ENCODE measurements at regions not wholly inside any gene's neighbourhood (a gene's known extent, or its start where the extent isn't known, plus 50 kb on each side); places are given as distances from the start of the nearest gene placed in this dataset.

GRCh38 chr9:106648799-106649198 is 214.2 kb upstream of the ZNF462 start:
- DNase-seq (ENCODE audit: low read depth): peak; percentile 37

- no peak for DNase-seq (ENCODE audit: low read depth)
Measured at GRCh38 chr9:106649664-106650063, 213.3 kb upstream of the ZNF462 start.

- peak; percentile 21 for DNase-seq (ENCODE audit: low read depth)
Measured at GRCh38 chr9:106653213-106653612, 209.8 kb upstream of the ZNF462 start.

- DNase-seq (ENCODE audit: low read depth): no peak
Measured at GRCh38 chr9:106655966-106656365, 207.0 kb upstream of the ZNF462 start.

- no peak for DNase-seq (ENCODE audit: low read depth)
Measured at GRCh38 chr9:106657926-106658325, 205.0 kb upstream of the ZNF462 start.

GRCh38 chr9:106668534-106668933 is 194.4 kb upstream of the ZNF462 start:
- no peak for DNase-seq (ENCODE audit: low read depth)

GRCh38 chr9:106669835-106670234 is 193.1 kb upstream of the ZNF462 start:
- no peak for DNase-seq (ENCODE audit: low read depth)

- DNase-seq (ENCODE audit: low read depth): no peak
Measured at GRCh38 chr9:106670418-106670817, 192.5 kb upstream of the ZNF462 start.

GRCh38 chr9:106675780-106676179 is 187.2 kb upstream of the ZNF462 start:
- DNase-seq (ENCODE audit: low read depth): peak; percentile 28

GRCh38 chr9:106677374-106677773 is 185.6 kb upstream of the ZNF462 start:
- no peak for DNase-seq (ENCODE audit: low read depth)

GRCh38 chr9:106677830-106678229 is 185.1 kb upstream of the ZNF462 start:
- DNase-seq (ENCODE audit: low read depth): no peak

- DNase-seq (ENCODE audit: low read depth): no peak
Measured at GRCh38 chr9:106678273-106678672, 184.7 kb upstream of the ZNF462 start.

GRCh38 chr9:106682420-106682819 is 180.5 kb upstream of the ZNF462 start:
- DNase-seq (ENCODE audit: low read depth): peak; percentile 46

GRCh38 chr9:106683454-106683853 is 179.5 kb upstream of the ZNF462 start:
- DNase-seq (ENCODE audit: low read depth): no peak

GRCh38 chr9:106684940-106685695 is 177.8 kb upstream of the ZNF462 start:
- no peak for DNase-seq (ENCODE audit: low read depth)

- peak; percentile 67 for DNase-seq (ENCODE audit: low read depth)
Measured at GRCh38 chr9:106689089-106689488, 173.9 kb upstream of the ZNF462 start.

- peak; percentile 34 for DNase-seq (ENCODE audit: low read depth)
Measured at GRCh38 chr9:106691627-106692026, 171.3 kb upstream of the ZNF462 start.

GRCh38 chr9:106693558-106693957 is 169.4 kb upstream of the ZNF462 start:
- DNase-seq (ENCODE audit: low read depth): no peak

GRCh38 chr9:106696804-106697203 is 166.2 kb upstream of the ZNF462 start:
- DNase-seq (ENCODE audit: low read depth): no peak

GRCh38 chr9:106697390-106697749 is 165.6 kb upstream of the ZNF462 start:
- peak; percentile 31 for DNase-seq (ENCODE audit: low read depth)

- DNase-seq (ENCODE audit: low read depth): peak; percentile 83
Measured at GRCh38 chr9:106697750-106698502, 165.0 kb upstream of the ZNF462 start.

- DNase-seq (ENCODE audit: low read depth): no peak
Measured at GRCh38 chr9:106700676-106701075, 162.3 kb upstream of the ZNF462 start.

- DNase-seq (ENCODE audit: low read depth): no peak
Measured at GRCh38 chr9:106701611-106702010, 161.4 kb upstream of the ZNF462 start.

Data from RPMI7951 (cell line).